DND-41 (cell line): ENCODE measurements at regions not wholly inside any gene's neighbourhood (a gene's known extent, or its start where the extent isn't known, plus 50 kb on each side); places are given as distances from the start of the nearest gene placed in this dataset.

Source experiments
- EZH2 ChIP-seq: IDR thresholded peaks from 3 replicates; pipeline ENCODE4 v1.6.1; 2012; ENCODE audit warnings: borderline replicate concordance, low read depth, mild to moderate bottlenecking, moderate library complexity, low read length, inconsistent platforms; ENCODE audit not compliant: severe bottlenecking
- TF ChIP-seq, protein P1 (sequence below): IDR thresholded peaks from 2 replicates; pipeline ENCODE4 v1.5.1; 2012; ENCODE audit warnings: borderline replicate concordance, low read length, moderate library complexity, mild to moderate bottlenecking; ENCODE audit not compliant: poor library complexity, severe bottlenecking; ENCODE audit errors: extremely low read depth

DNA sequence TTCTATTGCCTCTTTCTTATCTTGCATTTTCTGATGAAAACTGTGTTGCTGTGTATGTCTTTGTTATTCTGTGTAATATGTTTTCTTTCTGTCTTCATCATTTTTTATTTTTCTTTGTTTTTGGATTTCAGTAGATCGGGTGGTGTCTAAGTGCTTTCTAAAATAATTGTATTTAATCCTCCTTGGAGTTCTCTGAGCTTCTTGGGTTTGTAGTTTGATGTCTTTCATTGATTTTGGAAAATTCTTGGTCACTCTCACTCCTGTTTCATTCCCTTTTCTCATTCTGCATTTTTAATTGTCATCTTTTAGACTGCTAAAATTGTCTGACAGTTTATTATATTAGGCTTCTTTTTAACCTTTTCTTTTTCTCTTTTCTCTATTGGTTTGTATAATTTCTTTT, 560.5 kb downstream of the IRX1 start:
- TF ChIP-seq, protein P1, sequence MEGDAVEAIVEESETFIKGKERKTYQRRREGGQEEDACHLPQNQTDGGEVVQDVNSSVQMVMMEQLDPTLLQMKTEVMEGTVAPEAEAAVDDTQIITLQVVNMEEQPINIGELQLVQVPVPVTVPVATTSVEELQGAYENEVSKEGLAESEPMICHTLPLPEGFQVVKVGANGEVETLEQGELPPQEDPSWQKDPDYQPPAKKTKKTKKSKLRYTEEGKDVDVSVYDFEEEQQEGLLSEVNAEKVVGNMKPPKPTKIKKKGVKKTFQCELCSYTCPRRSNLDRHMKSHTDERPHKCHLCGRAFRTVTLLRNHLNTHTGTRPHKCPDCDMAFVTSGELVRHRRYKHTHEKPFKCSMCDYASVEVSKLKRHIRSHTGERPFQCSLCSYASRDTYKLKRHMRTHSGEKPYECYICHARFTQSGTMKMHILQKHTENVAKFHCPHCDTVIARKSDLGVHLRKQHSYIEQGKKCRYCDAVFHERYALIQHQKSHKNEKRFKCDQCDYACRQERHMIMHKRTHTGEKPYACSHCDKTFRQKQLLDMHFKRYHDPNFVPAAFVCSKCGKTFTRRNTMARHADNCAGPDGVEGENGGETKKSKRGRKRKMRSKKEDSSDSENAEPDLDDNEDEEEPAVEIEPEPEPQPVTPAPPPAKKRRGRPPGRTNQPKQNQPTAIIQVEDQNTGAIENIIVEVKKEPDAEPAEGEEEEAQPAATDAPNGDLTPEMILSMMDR, result no peak
- no peak for TF ChIP-seq EZH2
